ENCODE measurements at regions not wholly inside any gene's neighbourhood (a gene's known extent, or its start where the extent isn't known, plus 50 kb on each side); places are given as distances from the start of the nearest gene placed in this dataset.

DNA sequence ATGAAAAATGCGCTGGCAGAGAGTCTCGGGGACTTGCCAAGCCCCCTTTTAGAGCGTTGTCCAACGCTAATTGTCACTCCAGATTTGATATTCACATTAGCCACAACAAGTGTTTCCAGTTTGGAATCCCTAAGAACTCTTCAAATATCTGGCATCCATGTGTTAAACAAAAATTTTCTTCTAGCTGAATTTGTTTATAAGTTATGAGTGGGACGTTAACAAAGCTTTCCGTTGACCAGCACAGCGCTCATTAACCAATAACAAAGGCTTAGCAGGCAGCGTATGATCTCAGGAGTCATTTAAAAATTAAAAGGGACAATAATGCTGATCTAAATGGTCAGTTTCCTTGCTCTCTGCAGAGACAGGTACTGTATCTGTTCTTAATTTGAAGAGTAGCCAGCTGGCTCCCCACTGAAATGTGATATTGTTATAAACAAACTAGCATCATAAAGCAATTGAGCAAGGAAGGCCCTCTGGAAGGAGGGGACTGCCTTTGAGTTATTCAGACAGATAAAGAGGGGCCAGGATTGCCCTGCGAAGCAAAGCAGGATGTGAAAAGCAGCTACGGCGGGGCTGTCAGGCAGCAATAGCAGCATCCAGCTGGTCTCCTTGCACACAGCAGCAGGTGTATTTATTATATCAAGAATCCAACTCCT is 337.2 kb upstream of the SALL3 start:
- no peak overlapping the region for H3K4me3 ChIP-seq
- H3K36me3 ChIP-seq = no peaks in the 10 kb centered on the region
- no peaks in the 10 kb centered on the region for H3K27me3 ChIP-seq
- peaks cover 0 to 4% of the 10 kb centered on the region in 2 donors for H3K9me3 ChIP-seq
- H3K4me1 ChIP-seq = peaks cover 4 to 12% of the 10 kb centered on the region in 2 donors
- intact Hi-C loops (cut with DNase I) = no loop called here
- H3K27ac ChIP-seq = no peak overlapping the region
- ATAC-seq (no peak), DNase-seq (peak in 2 of 4 donors; percentile 42 to 43)
- TF ChIP-seq, protein P1, sequence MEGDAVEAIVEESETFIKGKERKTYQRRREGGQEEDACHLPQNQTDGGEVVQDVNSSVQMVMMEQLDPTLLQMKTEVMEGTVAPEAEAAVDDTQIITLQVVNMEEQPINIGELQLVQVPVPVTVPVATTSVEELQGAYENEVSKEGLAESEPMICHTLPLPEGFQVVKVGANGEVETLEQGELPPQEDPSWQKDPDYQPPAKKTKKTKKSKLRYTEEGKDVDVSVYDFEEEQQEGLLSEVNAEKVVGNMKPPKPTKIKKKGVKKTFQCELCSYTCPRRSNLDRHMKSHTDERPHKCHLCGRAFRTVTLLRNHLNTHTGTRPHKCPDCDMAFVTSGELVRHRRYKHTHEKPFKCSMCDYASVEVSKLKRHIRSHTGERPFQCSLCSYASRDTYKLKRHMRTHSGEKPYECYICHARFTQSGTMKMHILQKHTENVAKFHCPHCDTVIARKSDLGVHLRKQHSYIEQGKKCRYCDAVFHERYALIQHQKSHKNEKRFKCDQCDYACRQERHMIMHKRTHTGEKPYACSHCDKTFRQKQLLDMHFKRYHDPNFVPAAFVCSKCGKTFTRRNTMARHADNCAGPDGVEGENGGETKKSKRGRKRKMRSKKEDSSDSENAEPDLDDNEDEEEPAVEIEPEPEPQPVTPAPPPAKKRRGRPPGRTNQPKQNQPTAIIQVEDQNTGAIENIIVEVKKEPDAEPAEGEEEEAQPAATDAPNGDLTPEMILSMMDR (IDR thresholded peaks at IDR 0.05) = no peak

DNA sequence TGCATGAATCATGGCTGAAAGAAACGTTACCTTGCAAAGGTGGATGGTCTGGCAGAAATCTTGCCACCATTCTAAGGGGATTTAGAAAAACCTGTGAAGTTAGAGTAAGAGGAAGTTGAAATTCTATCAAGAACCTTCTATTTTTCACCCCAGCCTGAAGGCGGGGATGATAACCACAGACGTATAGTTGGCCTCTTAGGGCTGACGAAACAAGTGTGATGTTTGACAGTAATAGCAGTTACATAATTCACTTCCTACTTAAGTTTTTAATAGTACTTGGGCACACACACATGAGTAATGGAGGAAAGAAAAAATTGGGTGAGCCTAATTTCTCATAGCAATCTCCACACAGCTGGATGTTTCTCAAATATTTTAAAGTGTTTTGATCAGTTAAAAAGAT is 336.6 kb upstream of the SALL3 start:
- intact Hi-C loops (cut with DNase I) = no loop called here
- peak; percentile 73 for ATAC-seq
- TF ChIP-seq, protein P1 (IDR thresholded peaks at IDR 0.05) = no peak

DNA sequence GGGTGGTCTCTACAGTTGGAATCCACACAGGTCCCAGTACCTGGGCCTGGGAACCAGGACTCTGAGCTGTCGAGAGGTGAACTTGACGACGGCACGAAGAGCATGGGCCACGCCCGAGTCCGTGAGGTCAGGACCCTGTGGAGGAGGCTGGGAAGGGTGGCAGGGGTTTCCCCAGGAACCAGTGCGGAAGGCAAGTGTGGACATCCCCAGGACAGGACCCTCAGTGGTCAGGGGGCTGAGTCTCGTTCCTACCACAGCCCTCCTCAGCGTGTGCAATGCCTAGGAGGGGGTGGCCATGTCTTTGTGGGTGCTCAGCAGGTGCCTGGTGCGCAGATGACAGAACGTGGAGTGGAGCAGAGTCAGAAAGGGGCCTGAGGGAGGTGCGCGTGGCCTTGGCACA is 335.6 kb upstream of the SALL3 start:
- H3K36me3 ChIP-seq = no peaks in the 10 kb centered on the region
- no peak for DNase-seq
- no peaks in the 10 kb centered on the region for H3K27me3 ChIP-seq
- H3K4me1 ChIP-seq = peaks cover 4 to 12% of the 10 kb centered on the region in 2 donors
- H3K4me3 ChIP-seq = no peak overlapping the region
- H3K27ac ChIP-seq = no peak overlapping the region
- intact Hi-C loops (cut with DNase I) = no loop called here
- H3K9me3 ChIP-seq = no peaks in the 10 kb centered on the region
- ATAC-seq = no peak
- TF ChIP-seq, protein P1 (IDR thresholded peaks at IDR 0.05) = no peak

More for the DNA sequence above, 336.6 kb upstream of the SALL3 start:
- no peaks in the 10 kb centered on the region for H3K27me3 ChIP-seq
- no peaks in the 10 kb centered on the region for H3K36me3 ChIP-seq
- no peak for DNase-seq
- no peaks in the 10 kb centered on the region for H3K9me3 ChIP-seq
- H3K4me1 ChIP-seq = peaks cover 4 to 12% of the 10 kb centered on the region in 2 donors
- no peak overlapping the region for H3K4me3 ChIP-seq
- no peak overlapping the region for H3K27ac ChIP-seq

DNA sequence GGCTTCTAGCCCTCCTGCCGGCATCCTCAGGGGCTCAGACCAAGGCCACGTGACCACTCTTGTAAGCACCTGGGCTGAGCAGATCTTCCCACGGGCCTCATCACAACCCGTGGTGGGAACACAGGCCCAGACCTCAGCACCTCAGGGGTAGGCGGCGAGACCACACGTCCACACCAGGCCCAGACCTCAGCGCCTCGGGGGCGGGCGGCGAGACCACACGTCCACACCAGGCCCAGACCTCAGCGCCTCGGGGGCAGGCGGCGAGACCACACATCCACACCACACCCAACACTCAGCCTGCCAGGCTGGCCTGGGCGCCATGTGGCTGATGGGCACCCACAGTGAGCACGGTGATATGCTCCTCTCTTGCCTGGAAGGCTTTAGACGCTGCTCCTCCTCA is 334.4 kb upstream of the SALL3 start:
- H3K4me3 ChIP-seq = no peak overlapping the region
- H3K27me3 ChIP-seq = no peaks in the 10 kb centered on the region
- ATAC-seq = no peak
- intact Hi-C loops (cut with DNase I) = no loop called here
- no peak overlapping the region for H3K27ac ChIP-seq
- H3K9me3 ChIP-seq = no peaks in the 10 kb centered on the region
- no peaks in the 10 kb centered on the region for H3K36me3 ChIP-seq
- TF ChIP-seq, protein P1 (IDR thresholded peaks at IDR 0.05) = no peak
- peaks cover 4 to 12% of the 10 kb centered on the region in 2 donors for H3K4me1 ChIP-seq
- DNase-seq = no peak

DNA sequence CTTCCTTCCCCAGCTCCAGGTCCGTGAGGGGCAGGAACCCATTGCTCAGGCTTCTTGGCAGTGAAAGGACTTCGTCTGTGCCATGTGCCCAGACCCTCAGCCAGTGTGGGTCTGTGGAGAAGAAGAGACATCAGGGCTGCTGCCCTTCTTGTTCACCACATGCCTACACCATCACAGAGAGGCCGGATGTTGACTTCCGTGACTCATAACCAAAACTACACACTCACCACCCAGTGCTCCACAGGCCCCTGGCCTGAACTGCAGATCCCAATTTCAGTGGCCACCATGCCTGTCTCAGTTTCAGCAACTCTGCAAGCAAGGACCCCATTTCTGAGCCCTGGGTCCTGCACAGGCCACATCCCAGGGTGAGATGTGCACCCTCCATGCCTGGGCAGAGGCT is 332.6 kb upstream of the SALL3 start:
- H3K9me3 ChIP-seq = peaks cover 0 to 5% of the 10 kb centered on the region in 2 donors
- no peak overlapping the region for H3K4me3 ChIP-seq
- intact Hi-C loops (cut with DNase I) = no loop called here
- no peaks in the 10 kb centered on the region for H3K27me3 ChIP-seq
- H3K36me3 ChIP-seq = no peaks in the 10 kb centered on the region
- TF ChIP-seq, protein P1 (IDR thresholded peaks at IDR 0.05) = no peak
- peaks cover 4 to 10% of the 10 kb centered on the region in 2 donors for H3K4me1 ChIP-seq
- no peak overlapping the region for H3K27ac ChIP-seq
- no peak for DNase-seq
- ATAC-seq = no peak

All from left lung (tissue), 4 donors.